Rectal smooth muscle tissue (tissue), 1 donor: ENCODE measurements at regions not wholly inside any gene's neighbourhood (a gene's known extent, or its start where the extent isn't known, plus 50 kb on each side); places are given as distances from the start of the nearest gene placed in this dataset.

Experiments
- H3K27ac ChIP-seq: one replicate; pipeline ENCODE4 v1.7.0; 2013; ENCODE audit warnings: low read depth, low read length, inconsistent platforms
- H3K27me3 ChIP-seq: one replicate; pipeline ENCODE4 v1.7.0; 2013; ENCODE audit warnings: low read length; ENCODE audit not compliant: control insufficient read depth, insufficient read depth
- H3K36me3 ChIP-seq: one replicate; pipeline ENCODE4 v1.7.0; 2013; ENCODE audit warnings: low read length; ENCODE audit not compliant: control insufficient read depth, insufficient read depth
- H3K4me1 ChIP-seq: one replicate; pipeline ENCODE4 v1.7.0; 2013; ENCODE audit warnings: low read length; ENCODE audit not compliant: control insufficient read depth, insufficient read depth
- H3K4me3 ChIP-seq: one replicate; pipeline ENCODE4 v1.7.0; 2013; ENCODE audit warnings: low read length
- H3K9ac ChIP-seq: one replicate; pipeline ENCODE4 v1.7.0; 2013; ENCODE audit warnings: low read length

DNA sequence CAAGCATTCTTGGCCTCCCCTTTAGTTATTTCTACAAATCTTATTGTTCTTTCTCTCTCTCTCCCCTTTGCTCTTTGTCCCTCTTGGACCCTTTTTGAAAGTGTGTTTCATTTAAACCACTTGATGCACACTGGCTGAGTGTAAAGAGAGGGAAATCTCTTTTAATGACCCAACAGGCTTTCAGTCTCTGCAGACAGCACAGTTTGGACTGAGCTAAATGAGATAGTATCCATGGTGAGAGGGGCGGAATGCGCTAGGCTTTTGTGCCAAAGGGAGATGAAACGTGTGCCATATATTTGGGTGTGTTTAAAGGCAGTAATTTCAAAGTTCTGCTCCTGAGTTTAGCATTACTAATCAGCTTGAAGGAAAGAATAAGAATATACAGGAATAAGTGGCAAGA is 184.9 kb downstream of the PCSK1 start:
- no peaks in the 10 kb centered on the region for H3K36me3 ChIP-seq
- H3K4me1 ChIP-seq = no peaks in the 10 kb centered on the region
- H3K27me3 ChIP-seq = no peaks in the 10 kb centered on the region
- no peak overlapping the region for H3K27ac ChIP-seq
- no peak overlapping the region for H3K9ac ChIP-seq
- H3K4me3 ChIP-seq = no peak overlapping the region

DNA sequence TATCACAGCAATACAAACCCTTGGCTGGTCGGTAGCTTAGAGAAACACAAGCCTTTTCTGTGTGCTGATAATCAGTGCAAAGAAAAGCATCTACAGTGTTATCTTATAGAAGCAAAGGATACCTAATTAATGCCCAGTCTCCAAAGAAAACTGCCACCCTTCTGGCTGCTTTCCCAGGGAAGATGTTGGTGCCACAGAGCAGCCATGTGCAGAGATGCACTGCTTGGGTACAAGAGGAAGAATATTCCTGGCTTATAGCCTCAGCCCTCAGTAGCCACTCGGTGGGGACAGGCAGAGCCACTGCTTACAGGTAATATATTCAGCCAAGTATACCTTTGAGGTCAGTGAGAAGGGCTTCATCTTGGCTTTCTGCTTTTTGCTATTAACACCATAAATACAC is 185.3 kb downstream of the PCSK1 start:
- Histone ChIP-seq H3K36me3 (no peaks in the 10 kb centered on the region), H3K27me3 (no peaks in the 10 kb centered on the region), H3K27ac (no peak overlapping the region), H3K4me3 (no peak overlapping the region), H3K9ac (no peak overlapping the region), H3K4me1 (no peaks in the 10 kb centered on the region)

GRCh38 chr5:96247097-96247701 is 185.8 kb downstream of the PCSK1 start:
- Histone ChIP-seq H3K4me1 (no peaks in the 10 kb centered on the region), H3K36me3 (no peaks in the 10 kb centered on the region), H3K27ac (no peak overlapping the region), H3K9ac (no peak overlapping the region), H3K4me3 (no peak overlapping the region), H3K27me3 (no peaks in the 10 kb centered on the region)

DNA sequence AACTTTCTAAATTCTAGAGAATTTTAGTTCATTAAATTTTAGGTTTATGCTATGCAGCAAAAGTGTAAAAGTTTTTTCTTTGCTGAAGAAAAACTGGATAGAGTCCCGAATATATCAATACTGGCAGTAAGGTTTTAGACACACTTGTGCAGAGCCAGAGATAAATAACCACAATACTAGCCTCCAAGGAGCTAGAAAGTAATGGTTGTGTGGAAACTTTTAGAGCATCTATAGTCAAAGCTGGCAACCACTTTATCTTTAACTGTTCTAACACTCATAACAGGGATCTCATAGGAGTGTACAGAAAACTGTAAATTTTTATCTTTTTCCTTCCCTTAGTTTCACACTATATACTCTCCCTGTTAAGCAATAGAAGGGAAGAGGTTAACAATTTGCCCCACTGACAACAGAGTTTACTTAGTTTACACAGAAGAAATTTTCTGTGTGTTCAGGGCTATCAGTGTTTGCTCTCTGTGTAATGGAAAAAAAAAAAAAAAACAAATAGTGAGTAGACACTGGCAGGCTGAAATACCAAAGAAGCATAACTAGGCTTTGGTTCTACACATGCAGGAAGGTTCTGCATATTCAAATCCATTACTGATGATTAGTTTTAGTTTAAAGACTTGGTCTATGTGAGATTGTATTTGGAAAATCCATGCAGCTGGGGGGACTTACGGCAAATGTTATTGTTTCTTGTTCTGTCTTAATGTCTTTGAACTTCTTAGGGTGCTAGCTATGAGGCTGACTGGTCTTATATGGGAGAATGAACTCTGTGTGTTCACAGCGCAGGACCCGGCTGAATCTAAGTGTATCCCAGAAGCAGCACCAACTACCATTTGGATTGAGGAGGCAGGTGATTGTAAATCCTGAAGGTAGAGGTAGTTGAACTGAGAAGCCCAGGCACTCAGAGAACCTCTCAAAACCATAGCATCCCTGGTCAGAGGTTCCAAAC is 187.6 kb downstream of the PCSK1 start:
- H3K27me3 ChIP-seq = no peaks in the 10 kb centered on the region
- H3K36me3 ChIP-seq = no peaks in the 10 kb centered on the region
- no peaks in the 10 kb centered on the region for H3K4me1 ChIP-seq
- H3K4me3 ChIP-seq = no peak overlapping the region
- H3K27ac ChIP-seq = no peak overlapping the region
- H3K9ac ChIP-seq = no peak overlapping the region

DNA sequence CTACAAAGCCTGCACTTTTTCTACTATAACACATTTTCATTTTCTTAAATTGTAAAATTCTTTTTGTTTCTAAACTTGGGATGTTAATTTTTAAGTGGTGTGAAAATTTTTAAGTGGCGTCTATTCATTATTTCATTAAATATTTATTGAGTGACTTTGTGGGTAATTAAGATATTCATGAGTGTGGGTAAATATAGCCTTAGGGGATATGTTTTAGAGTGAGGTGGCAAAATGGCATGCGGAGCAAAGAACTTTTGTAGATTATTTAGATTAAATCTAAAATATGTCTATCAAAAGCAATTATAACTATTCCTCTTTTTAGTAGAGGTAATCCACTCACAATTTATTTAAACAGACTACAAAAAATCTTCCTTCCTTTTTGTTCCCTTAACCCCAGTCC is 188.4 kb downstream of the PCSK1 start:
- H3K9ac ChIP-seq = no peak overlapping the region
- no peaks in the 10 kb centered on the region for H3K27me3 ChIP-seq
- H3K27ac ChIP-seq = no peak overlapping the region

GRCh38 chr5:96243862-96244261 is 189.2 kb downstream of the PCSK1 start:
- Histone ChIP-seq H3K9ac (no peak overlapping the region), H3K27me3 (no peaks in the 10 kb centered on the region), H3K27ac (no peak overlapping the region), H3K4me3 (no peak overlapping the region), H3K4me1 (no peaks in the 10 kb centered on the region), H3K36me3 (no peaks in the 10 kb centered on the region)

More for the DNA sequence above, 188.4 kb downstream of the PCSK1 start:
- H3K4me3 ChIP-seq = no peak overlapping the region
- H3K36me3 ChIP-seq = no peaks in the 10 kb centered on the region
- no peaks in the 10 kb centered on the region for H3K4me1 ChIP-seq

GRCh38 chr5:96243203-96243602 is 189.8 kb downstream of the PCSK1 start:
- Histone ChIP-seq H3K27ac (no peak overlapping the region), H3K4me1 (no peaks in the 10 kb centered on the region), H3K9ac (no peak overlapping the region), H3K27me3 (no peaks in the 10 kb centered on the region), H3K4me3 (no peak overlapping the region), H3K36me3 (no peaks in the 10 kb centered on the region)

DNA sequence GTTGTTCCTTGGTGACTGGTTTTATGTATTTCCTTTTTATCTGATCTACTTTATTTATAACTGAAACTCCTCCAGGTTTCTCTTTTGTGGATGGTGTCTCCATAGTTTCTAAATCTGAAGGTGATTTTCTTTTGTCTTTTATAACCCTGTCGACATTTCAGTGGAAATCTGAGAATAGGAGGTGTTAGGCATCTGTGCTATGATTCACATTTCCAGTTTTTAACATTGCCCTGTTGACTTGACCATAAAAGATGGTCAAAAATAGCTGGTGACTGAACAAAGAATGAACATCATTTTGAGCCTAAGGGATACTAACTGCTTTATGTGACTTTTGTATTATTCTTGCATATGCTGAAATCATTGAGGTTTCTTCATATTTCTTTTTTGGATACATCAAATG is 190.5 kb downstream of the PCSK1 start:
- H3K27me3 ChIP-seq = no peaks in the 10 kb centered on the region
- no peak overlapping the region for H3K4me3 ChIP-seq
- no peaks in the 10 kb centered on the region for H3K4me1 ChIP-seq
- no peak overlapping the region for H3K27ac ChIP-seq
- H3K9ac ChIP-seq = no peak overlapping the region
- no peaks in the 10 kb centered on the region for H3K36me3 ChIP-seq

DNA sequence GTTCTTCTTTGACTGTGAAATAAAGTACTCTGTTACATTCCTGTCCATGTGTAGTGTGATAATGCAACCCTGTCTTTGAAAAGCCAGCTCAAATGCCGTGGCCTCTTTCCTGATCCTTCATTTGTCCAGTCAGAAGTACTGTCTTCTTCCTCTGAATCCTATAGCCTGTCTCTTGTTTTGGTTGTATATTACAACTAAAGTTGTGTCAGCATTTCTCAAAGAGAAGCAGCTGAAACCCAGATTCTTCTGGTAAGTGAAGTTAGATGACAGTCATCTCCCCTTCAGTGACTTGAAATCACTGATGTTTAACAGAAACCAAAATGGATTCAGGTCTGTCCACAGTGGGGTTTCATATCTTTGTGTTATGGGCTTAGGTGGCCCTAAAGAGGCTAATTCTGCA is 196.2 kb downstream of the PCSK1 start:
- Histone ChIP-seq H3K4me3 (no peak overlapping the region), H3K36me3 (no peaks in the 10 kb centered on the region), H3K27ac (no peak overlapping the region), H3K9ac (no peak overlapping the region), H3K27me3 (no peaks in the 10 kb centered on the region), H3K4me1 (peaks cover 4% of the 10 kb centered on the region)

GRCh38 chr5:96236051-96236450 is 197.0 kb downstream of the PCSK1 start:
- Histone ChIP-seq H3K9ac (no peak overlapping the region), H3K27me3 (no peaks in the 10 kb centered on the region), H3K36me3 (no peaks in the 10 kb centered on the region), H3K4me1 (peaks cover 4% of the 10 kb centered on the region), H3K4me3 (no peak overlapping the region), H3K27ac (no peak overlapping the region)

DNA sequence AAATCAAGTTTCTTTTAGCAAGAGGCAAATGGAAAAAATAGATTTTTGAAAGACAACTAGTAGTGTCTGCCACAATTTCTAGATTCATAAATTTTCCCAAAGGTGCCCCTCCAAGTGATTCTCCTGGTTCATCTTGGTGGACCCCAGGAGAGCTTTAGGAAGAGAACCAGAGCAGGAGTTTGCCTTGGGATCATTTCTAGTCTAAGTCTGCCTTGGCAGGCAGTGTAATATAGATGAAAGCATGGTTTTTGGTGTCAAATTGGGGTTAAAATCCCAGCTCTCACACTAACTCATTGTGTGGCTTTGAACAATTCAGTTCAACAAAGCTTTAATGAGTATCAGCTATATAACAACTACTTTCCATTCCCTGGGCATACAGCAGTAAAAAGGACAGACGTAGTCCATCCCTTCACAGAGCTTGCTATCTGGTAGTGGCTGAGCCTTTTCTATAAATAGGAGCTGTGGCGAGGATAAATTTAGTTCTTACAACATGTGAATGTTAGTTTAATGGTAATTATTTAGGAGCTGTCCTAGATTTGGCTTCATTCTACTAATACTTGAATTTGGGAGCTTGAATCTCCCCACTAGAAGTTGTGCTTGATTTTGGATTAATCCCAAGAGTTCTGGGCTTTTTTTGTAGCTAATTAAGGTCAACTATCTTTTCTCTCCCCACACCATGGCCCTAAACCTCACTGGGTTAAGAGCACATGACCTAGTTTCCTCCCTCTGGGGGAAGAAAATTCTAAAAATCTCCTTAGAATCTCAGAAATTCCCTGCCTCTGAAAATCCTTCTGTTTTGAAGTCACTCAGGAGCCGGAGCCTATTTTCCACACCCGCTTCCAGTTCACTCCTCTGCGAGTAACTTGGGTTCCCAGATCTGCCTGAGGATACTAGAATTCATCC is 197.8 kb downstream of the PCSK1 start:
- no peaks in the 10 kb centered on the region for H3K27me3 ChIP-seq
- H3K9ac ChIP-seq = no peak overlapping the region
- H3K27ac ChIP-seq = peak overlapping the region; percentile 27
- no peaks in the 10 kb centered on the region for H3K36me3 ChIP-seq
- H3K4me1 ChIP-seq = peaks cover 4% of the 10 kb centered on the region
- H3K4me3 ChIP-seq = no peak overlapping the region

- Histone ChIP-seq H3K27ac (no peak overlapping the region), H3K27me3 (no peaks in the 10 kb centered on the region), H3K36me3 (no peaks in the 10 kb centered on the region), H3K4me1 (peaks cover 4% of the 10 kb centered on the region), H3K4me3 (no peak overlapping the region), H3K9ac (no peak overlapping the region)
Measured at GRCh38 chr5:96232602-96233001, 200.4 kb downstream of the PCSK1 start.
